HAP-1 (cell line): ENCODE measurements at regions not wholly inside any gene's neighbourhood (a gene's known extent, or its start where the extent isn't known, plus 50 kb on each side); places are given as distances from the start of the nearest gene placed in this dataset.
A peak's percentile ranks its signal among the peaks of the same experiment; 100 is the strongest.

Experiments used
- DNase-seq, 2 experiments: peaks; one replicate each; pipeline ENCODE4 v3.0.0-alpha.2; 2016 to 2020; ENCODE audit warnings: low spot score in 2 of 2
- H3K27me3 ChIP-seq: fragments of 250-450 bp; sonication (Bioruptor Pico); 2 replicates; pipeline ENCODE4 v1.5.1; 2020; ENCODE audit warnings: low read depth, mild to moderate bottlenecking, moderate library complexity
- H3K36me3 ChIP-seq: fragments of 250-450 bp; sonication (Bioruptor Pico); replicated peaks from 2 replicates; pipeline ENCODE4 v1.5.1; 2020; ENCODE audit warnings: mild to moderate bottlenecking
- H3K4me1 ChIP-seq: fragments of 250-450 bp; sonication (Bioruptor Pico); 2 replicates; pipeline ENCODE4 v1.5.1; 2020; ENCODE audit warnings: mild to moderate bottlenecking
- H3K4me3 ChIP-seq: fragments of 250-450 bp; sonication (Bioruptor Pico); 2 replicates; pipeline ENCODE4 v1.5.1; 2020; ENCODE audit warnings: mild to moderate bottlenecking, moderate library complexity
- H3K9me3 ChIP-seq: fragments of 250-450 bp; sonication (Bioruptor Pico); 2 replicates; pipeline ENCODE4 v1.5.1; 2020; ENCODE audit warnings: mild to moderate bottlenecking, moderate library complexity
- in situ Hi-C: fragments of 300-500 bp; cut with MboI; formaldehyde crosslinking; loops from 3 replicates; pipeline ENCODE4 v1.14.3; 2020; ENCODE audit warnings: low sequenced_read_pairs, inconsistent platforms, mixed read lengths

DNA sequence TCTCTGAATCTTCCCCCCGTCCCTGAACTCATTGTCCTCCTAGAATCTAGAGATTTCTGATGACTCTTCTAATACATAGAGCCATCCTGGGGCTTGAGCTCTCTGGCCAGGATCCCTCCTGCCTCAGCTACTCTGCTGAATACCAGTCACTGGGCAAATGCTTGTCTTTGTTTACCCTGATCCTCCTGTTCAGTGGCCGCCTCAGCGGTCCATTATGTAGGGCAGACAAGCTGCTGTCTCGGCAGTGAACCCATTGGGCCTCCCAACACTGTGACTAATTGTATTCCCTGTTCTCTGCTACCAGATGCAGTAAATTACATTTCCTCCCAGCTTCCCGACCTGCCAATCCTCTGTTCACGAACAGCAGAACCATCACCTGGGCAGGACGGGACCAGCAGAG lies 151.6 kb downstream of the PALM2AKAP2 start:
- H3K36me3 ChIP-seq, result no peaks in the 10 kb centered on the region
- H3K9me3 ChIP-seq, result no peaks in the 10 kb centered on the region
- no peak for DNase-seq
- no peak overlapping the region for H3K4me3 ChIP-seq
- in situ Hi-C loops, result no loop called here
- H3K4me1 ChIP-seq, result no peaks in the 10 kb centered on the region
- H3K27me3 ChIP-seq, result no peaks in the 10 kb centered on the region

GRCh38 chr9:109934136-109934856 lies 154.3 kb downstream of the PALM2AKAP2 start:
- H3K9me3 ChIP-seq, result no peaks in the 10 kb centered on the region
- no peaks in the 10 kb centered on the region for H3K36me3 ChIP-seq
- no peak overlapping the region for H3K4me3 ChIP-seq
- H3K4me1 ChIP-seq, result no peaks in the 10 kb centered on the region
- in situ Hi-C loops, result no loop called here
- no peak for DNase-seq
- 0 out of 2 replicates have a peak, but pooled peaks cover under 1% of the 10 kb centered on the region for H3K27me3 ChIP-seq

- H3K36me3 ChIP-seq, result no peaks in the 10 kb centered on the region
- H3K4me1 ChIP-seq, result no peaks in the 10 kb centered on the region
- DNase-seq, result no peak
- H3K27me3 ChIP-seq, result 0 out of 2 replicates have a peak, but pooled peaks cover 3% of the 10 kb centered on the region
- H3K4me3 ChIP-seq, result no peak overlapping the region
- in situ Hi-C loops, result no loop called here
- no peaks in the 10 kb centered on the region for H3K9me3 ChIP-seq
These were observed 154.8 kb downstream of the PALM2AKAP2 start for GRCh38 chr9:109934857-109935215.

DNA sequence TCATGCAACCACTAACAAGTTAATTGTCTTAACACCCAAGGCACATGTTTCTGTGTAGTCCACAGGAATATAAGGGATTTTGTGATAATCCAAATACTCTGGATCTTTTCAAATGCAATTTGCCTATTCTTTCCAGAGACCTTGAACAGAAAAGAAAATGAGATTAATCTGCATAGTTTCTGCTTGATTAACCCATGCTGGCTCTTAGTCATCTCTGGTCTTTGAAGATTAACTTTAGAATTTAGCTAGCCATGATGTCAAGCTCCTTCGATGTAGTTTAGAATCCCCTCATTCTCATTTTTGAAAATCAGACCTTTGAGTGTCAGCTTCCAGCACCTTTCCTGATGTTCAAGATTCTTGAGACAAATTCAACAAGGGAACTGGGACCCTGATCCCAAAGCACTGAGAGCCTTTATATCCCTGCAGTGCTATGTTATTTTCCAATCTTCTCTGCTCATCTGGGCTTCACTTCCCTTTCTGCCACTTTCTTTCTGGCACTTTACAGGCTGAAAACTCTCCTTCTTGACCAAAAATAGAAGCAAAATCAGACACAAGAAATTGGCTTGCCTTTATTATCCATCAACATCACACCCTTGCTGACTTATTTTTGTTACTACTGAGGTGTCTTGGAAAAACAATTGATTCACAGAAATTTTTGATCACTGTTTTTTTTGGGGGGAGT lies 155.5 kb downstream of the PALM2AKAP2 start:
- Histone ChIP-seq H3K4me3 (no peak overlapping the region), H3K4me1 (no peaks in the 10 kb centered on the region), H3K27me3 (0 out of 2 replicates have a peak, but pooled peaks cover 3% of the 10 kb centered on the region), H3K36me3 (no peaks in the 10 kb centered on the region), H3K9me3 (no peaks in the 10 kb centered on the region)
- in situ Hi-C loops, result no loop called here
- peak in 1 of 2 experiments; percentile 3 for DNase-seq

- Histone ChIP-seq H3K4me3 (no peak overlapping the region), H3K27me3 (0 out of 2 replicates have a peak, but pooled peaks cover 3% of the 10 kb centered on the region), H3K36me3 (no peaks in the 10 kb centered on the region), H3K4me1 (no peaks in the 10 kb centered on the region), H3K9me3 (no peaks in the 10 kb centered on the region)
- no peak for DNase-seq
- in situ Hi-C loops, result no loop called here
These were observed 158.0 kb downstream of the PALM2AKAP2 start for GRCh38 chr9:109937861-109938453.

DNA sequence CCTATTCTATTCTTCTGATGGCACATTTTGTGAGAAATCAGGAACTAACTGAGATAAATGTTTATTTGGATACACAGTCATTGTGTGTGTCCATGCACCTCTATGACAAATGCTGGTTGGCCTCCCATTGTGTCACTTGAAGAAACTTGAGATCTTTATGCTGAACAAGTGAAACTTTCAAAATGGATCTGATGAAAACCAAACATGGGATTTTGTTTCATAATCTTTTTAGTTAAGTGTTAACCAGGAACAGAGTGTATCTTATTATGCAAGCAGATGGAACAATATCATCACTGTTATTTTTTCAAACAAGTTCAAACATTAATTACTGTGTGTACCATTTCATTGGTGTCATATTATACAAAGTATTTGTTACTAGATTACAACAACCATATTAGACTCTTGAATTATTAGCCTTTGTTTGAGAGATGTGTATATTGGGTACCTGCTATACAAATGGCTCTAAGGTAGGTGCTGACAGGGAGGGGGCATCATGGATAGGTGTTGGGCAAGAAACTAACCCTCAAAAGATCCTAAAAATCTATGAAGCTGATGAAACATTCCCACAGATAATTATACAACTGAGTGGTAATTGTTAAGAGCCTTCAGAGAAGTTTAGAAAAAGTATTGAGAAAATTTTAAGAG lies 159.8 kb downstream of the PALM2AKAP2 start:
- Histone ChIP-seq H3K36me3 (no peaks in the 10 kb centered on the region), H3K4me1 (no peaks in the 10 kb centered on the region), H3K9me3 (no peaks in the 10 kb centered on the region), H3K27me3 (0 out of 2 replicates have a peak, but pooled peaks cover 3% of the 10 kb centered on the region), H3K4me3 (no peak overlapping the region)
- DNase-seq, result no peak
- in situ Hi-C loops, result no loop called here

- Histone ChIP-seq H3K9me3 (no peaks in the 10 kb centered on the region), H3K4me3 (no peak overlapping the region), H3K27me3 (0 out of 2 replicates have a peak, but pooled peaks cover 3% of the 10 kb centered on the region), H3K4me1 (no peaks in the 10 kb centered on the region), H3K36me3 (no peaks in the 10 kb centered on the region)
- DNase-seq, result no peak
- in situ Hi-C loops, result no loop called here
These were observed 160.6 kb downstream of the PALM2AKAP2 start for GRCh38 chr9:109940561-109940960.

DNA sequence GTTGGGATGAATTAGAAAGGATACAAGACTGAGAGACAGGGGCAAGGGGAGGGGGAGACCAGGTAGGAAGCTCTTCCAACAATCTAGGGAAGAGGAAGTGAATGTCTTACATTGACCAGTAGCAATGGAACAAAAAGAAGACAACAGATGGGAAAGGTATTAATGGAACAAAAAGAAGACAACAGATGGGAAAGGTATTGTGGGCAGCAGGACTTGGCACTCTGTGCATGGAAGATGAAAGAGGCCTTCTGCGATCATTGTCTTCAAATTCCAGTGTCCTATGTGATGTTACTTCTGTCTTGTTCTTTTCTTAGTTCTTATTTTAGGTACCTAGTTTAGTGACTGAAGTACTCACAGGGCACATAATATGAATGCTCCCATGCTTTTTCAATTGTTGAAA lies 161.8 kb downstream of the PALM2AKAP2 start:
- Histone ChIP-seq H3K9me3 (no peaks in the 10 kb centered on the region), H3K4me3 (no peak overlapping the region), H3K36me3 (no peaks in the 10 kb centered on the region), H3K27me3 (0 out of 2 replicates have a peak, but pooled peaks cover 3% of the 10 kb centered on the region), H3K4me1 (no peaks in the 10 kb centered on the region)
- no peak for DNase-seq
- in situ Hi-C loops, result no loop called here

- Histone ChIP-seq H3K27me3 (no peaks in the 10 kb centered on the region; the same call in 1 of the 2 replicates), H3K4me1 (no peaks in the 10 kb centered on the region), H3K9me3 (no peaks in the 10 kb centered on the region), H3K36me3 (no peaks in the 10 kb centered on the region), H3K4me3 (no peak overlapping the region)
- no peak for DNase-seq
- in situ Hi-C loops, result no loop called here
These were observed 165.6 kb downstream of the PALM2AKAP2 start for GRCh38 chr9:109945573-109945972.

GRCh38 chr9:109948453-109948852 lies 168.5 kb downstream of the PALM2AKAP2 start:
- H3K36me3 ChIP-seq, result no peaks in the 10 kb centered on the region
- in situ Hi-C loops, result no loop called here
- H3K4me1 ChIP-seq, result no peaks in the 10 kb centered on the region
- no peak for DNase-seq
- no peaks in the 10 kb centered on the region for H3K9me3 ChIP-seq
- H3K27me3 ChIP-seq, result no peaks in the 10 kb centered on the region; the same call in 1 of the 2 replicates
- H3K4me3 ChIP-seq, result no peak overlapping the region

- no peaks in the 10 kb centered on the region for H3K36me3 ChIP-seq
- DNase-seq, result no peak
- no peaks in the 10 kb centered on the region; the same call in 1 of the 2 replicates for H3K27me3 ChIP-seq
- H3K9me3 ChIP-seq, result no peaks in the 10 kb centered on the region
- in situ Hi-C loops, result no loop called here
- peaks cover 3% of the 10 kb centered on the region for H3K4me1 ChIP-seq
- no peak overlapping the region for H3K4me3 ChIP-seq
These were observed 170.9 kb downstream of the PALM2AKAP2 start for GRCh38 chr9:109950710-109951443.

GRCh38 chr9:109953300-109953699 lies 173.3 kb downstream of the PALM2AKAP2 start:
- peaks cover 3% of the 10 kb centered on the region for H3K4me1 ChIP-seq
- in situ Hi-C loops, result no loop called here
- DNase-seq, result no peak

GRCh38 chr9:109953813-109954497 lies 174.0 kb downstream of the PALM2AKAP2 start:
- Histone ChIP-seq H3K4me1 (peaks cover 3% of the 10 kb centered on the region), H3K27me3 (no peaks in the 10 kb centered on the region), H3K4me3 (no peak overlapping the region), H3K9me3 (no peaks in the 10 kb centered on the region), H3K36me3 (no peaks in the 10 kb centered on the region)
- in situ Hi-C loops, result no loop called here
- DNase-seq, result peak; percentile 10 to 30

More at GRCh38 chr9:109953300-109953699, 173.3 kb downstream of the PALM2AKAP2 start:
- Histone ChIP-seq H3K36me3 (no peaks in the 10 kb centered on the region), H3K4me3 (no peak overlapping the region), H3K27me3 (no peaks in the 10 kb centered on the region), H3K9me3 (no peaks in the 10 kb centered on the region)
